Neural cell (in vitro differentiated cells): ENCODE measurements at regions not wholly inside any gene's neighbourhood (a gene's known extent, or its start where the extent isn't known, plus 50 kb on each side); places are given as distances from the start of the nearest gene placed in this dataset.

Experiments used
- CTCF ChIP-seq: fragments of 450-650 bp; IDR thresholded peaks from 2 replicates; pipeline ENCODE4 v1.5.1; 2014; ENCODE audit warnings: antibody characterized with exemption, mild to moderate bottlenecking, moderate library complexity; ENCODE audit not compliant: poor library complexity, severe bottlenecking
- EZH2 ChIP-seq: fragments of 200-600, 300-800 bp; shearing (Covaris generic), sonication (generic); IDR thresholded peaks from 2 replicates; pipeline ENCODE4 v1.6.1; 2014; ENCODE audit warnings: antibody characterized with exemption, low read length, borderline replicate concordance, mild to moderate bottlenecking; ENCODE audit not compliant: insufficient read depth, poor library complexity, severe bottlenecking
- MXI1 ChIP-seq: fragments of 450-650 bp; conservative IDR thresholded peaks from 2 replicates; pipeline ENCODE4 v1.6.1; 2014; ENCODE audit warnings: antibody characterized with exemption, mild to moderate bottlenecking; ENCODE audit not compliant: poor library complexity, severe bottlenecking
- POLR2AphosphoS5 ChIP-seq: IDR thresholded peaks from 2 replicates; pipeline ENCODE4 v1.6.1; 2012
- RAD21 ChIP-seq: fragments of 450-650 bp; conservative IDR thresholded peaks from 2 replicates; pipeline ENCODE4 v1.6.1; 2014; ENCODE audit warnings: antibody characterized with exemption, mild to moderate bottlenecking, moderate library complexity
- SMC3 ChIP-seq: fragments of 450-650 bp; conservative IDR thresholded peaks from 2 replicates; pipeline ENCODE4 v1.6.1; 2014; ENCODE audit warnings: antibody characterized with exemption, mild to moderate bottlenecking, moderate library complexity; ENCODE audit not compliant: poor library complexity

DNA sequence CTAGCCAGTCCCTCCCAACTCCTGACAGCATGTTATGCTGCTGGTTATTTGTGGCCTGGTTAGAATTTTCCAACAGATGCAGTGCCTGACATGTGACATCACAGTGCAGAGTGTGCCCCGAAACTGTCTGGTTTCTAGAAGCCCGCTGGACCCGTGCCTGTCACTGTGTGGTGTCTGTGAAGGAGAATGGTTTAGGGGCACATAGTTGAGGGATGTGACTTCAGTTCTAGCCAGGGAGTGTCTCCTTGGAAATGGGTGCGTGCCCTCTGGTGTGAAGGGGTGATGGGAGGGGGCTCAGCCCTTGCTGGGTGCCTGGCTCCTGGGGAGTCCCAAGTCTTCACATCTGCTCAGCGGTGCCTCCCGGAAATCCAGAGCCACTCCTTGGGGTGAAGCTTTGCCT is 303.6 kb downstream of the GLRX3 start:
- TF ChIP-seq EZH2 (no peak), CTCF (no peak), RAD21 (no peak), SMC3 (no peak), MXI1 (no peak), POLR2AphosphoS5 (no peak)
